ENCODE measurements at regions not wholly inside any gene's neighbourhood (a gene's known extent, or its start where the extent isn't known, plus 50 kb on each side); places are given as distances from the start of the nearest gene placed in this dataset.
A peak's percentile ranks its signal among the peaks of the same experiment; 100 is the strongest.

DNA sequence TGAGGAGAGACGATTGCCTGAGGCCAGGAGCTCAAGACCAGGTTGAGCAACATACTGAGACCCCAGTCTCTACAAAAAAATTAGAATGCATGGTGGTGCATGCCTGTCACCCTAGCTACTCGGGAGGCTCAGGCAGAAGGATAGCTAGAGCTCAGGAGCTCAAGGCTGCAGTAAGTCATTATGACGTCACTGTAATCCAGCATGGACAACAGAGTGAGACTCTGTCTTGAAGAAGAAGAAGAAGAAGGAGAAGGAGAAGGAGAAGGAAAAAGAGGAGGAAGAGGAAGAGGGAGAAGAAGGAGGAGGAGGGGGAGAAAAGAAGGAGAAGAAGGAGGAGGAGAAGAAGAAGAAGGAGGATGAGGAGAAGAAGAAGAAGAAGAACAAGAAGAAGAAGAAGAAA, 519.1 kb downstream of the CDH9 start:
- no peak overlapping the region for H3K9ac ChIP-seq (ENCODE audit: control insufficient read depth, insufficient read depth, low read length)
- FAIRE-seq: no peak
- H3K4me2 ChIP-seq (ENCODE audit: control insufficient read depth, insufficient read depth): no peak overlapping the region
- no peaks in the 10 kb centered on the region for H3K27me3 ChIP-seq (replicated peaks in 1 of 2; ENCODE audit: control insufficient read depth in 2 of 2, insufficient read depth in 2 of 2, low read length in 1 of 2)
- in situ Hi-C loops (cut with MboI) (no loop called here), intact Hi-C loops (cut with micrococcal nuclease; ENCODE audit: unreplicated experiment) (no loop called here)
- no TSS peak for BruUV-seq (replicated peaks)
- SMC1A ChIA-PET (ENCODE audit: uncharacterized antibody, unreplicated experiment): interaction anchor here (0.6 to 1.5 kb wide), 2 partner anchors 10 to 182 kb away, joined by 3 to 4 read pairs; no protein-coding TSS in a partner anchor
- ATAC-seq: no peak
- POLR2A ChIA-PET: no interaction called here
- no peaks in the 10 kb centered on the region for H3K9me3 ChIP-seq (replicated peaks; ENCODE audit: control insufficient read depth, insufficient read depth, low read length)
- no peaks in the 10 kb centered on the region for H4K20me1 ChIP-seq (ENCODE audit: control insufficient read depth, insufficient read depth)
- H3K27ac ChIP-seq (ENCODE audit: control insufficient read depth, insufficient read depth): no peak overlapping the region
- no peak overlapping the region for H2AFZ ChIP-seq (ENCODE audit: control insufficient read depth, low read depth, low read length)
- no peaks in the 10 kb centered on the region for H3K4me1 ChIP-seq (ENCODE audit: control insufficient read depth, insufficient read depth, low read length)
- 8% methylated on average over 3 of the region's 3 CpGs for WGBS (ENCODE audit: insufficient coverage, insufficient replicate concordance, low lambda C conversion rate, missing lambda C conversion rate)
- no peaks in the 10 kb centered on the region for H3K36me3 ChIP-seq (ENCODE audit: control insufficient read depth in 2 of 2, insufficient read depth in 2 of 2, low read length in 1 of 2)
- no peak overlapping the region for H3K4me3 ChIP-seq
- RAD21 ChIA-PET (ENCODE audit: unreplicated experiment): no interaction called here
- DNase-seq (ENCODE audit: low read depth, low spot score): no peak
- TF ChIP-seq ATF7 (IDR thresholded peaks at IDR 0.05; ENCODE audit: low read depth) (0 out of 2 replicates have a peak, but pooled peaks have one; percentile 21), POLR2AphosphoS5 (IDR thresholded peaks at IDR 0.05; ENCODE audit: low read length) (no peak), CEBPB (IDR thresholded peaks at IDR 0.05; ENCODE audit: borderline replicate concordance in 1 of 2, low read depth in 2 of 2, low read length in 2 of 2) (no peak)
- TF ChIP-seq, protein P1, sequence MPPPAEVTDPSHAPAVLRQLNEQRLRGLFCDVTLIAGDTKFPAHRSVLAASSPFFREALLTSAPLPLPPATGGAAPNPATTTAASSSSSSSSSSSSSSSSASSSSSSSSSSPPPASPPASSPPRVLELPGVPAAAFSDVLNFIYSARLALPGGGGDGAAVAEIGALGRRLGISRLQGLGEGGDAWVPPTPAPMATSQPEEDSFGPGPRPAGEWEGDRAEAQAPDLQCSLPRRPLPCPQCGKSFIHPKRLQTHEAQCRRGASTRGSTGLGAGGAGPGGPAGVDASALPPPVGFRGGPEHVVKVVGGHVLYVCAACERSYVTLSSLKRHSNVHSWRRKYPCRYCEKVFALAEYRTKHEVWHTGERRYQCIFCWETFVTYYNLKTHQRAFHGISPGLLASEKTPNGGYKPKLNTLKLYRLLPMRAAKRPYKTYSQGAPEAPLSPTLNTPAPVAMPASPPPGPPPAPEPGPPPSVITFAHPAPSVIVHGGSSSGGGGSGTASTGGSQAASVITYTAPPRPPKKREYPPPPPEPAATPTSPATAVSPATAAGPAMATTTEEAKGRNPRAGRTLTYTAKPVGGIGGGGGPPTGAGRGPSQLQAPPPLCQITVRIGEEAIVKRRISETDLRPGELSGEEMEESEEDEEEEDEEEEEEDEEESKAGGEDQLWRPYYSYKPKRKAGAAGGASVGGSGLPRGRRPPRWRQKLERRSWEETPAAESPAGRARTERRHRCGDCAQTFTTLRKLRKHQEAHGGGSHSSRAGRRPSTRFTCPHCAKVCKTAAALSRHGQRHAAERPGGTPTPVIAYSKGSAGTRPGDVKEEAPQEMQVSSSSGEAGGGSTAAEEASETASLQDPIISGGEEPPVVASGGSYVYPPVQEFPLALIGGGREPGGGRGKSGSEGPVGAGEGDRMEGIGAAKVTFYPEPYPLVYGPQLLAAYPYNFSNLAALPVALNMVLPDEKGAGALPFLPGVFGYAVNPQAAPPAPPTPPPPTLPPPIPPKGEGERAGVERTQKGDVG (CRISPR knock-in tag; IDR thresholded peaks at IDR 0.05): no peak
- TF ChIP-seq, protein P2, sequence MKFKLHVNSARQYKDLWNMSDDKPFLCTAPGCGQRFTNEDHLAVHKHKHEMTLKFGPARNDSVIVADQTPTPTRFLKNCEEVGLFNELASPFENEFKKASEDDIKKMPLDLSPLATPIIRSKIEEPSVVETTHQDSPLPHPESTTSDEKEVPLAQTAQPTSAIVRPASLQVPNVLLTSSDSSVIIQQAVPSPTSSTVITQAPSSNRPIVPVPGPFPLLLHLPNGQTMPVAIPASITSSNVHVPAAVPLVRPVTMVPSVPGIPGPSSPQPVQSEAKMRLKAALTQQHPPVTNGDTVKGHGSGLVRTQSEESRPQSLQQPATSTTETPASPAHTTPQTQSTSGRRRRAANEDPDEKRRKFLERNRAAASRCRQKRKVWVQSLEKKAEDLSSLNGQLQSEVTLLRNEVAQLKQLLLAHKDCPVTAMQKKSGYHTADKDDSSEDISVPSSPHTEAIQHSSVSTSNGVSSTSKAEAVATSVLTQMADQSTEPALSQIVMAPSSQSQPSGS (IDR thresholded peaks at IDR 0.05; ENCODE audit: low read length): no peak
- CTCF ChIA-PET: interaction anchor here (0.7 kb wide), 1 partner anchor 11 kb away, joined by 3 read pairs; no protein-coding TSS in a partner anchor
- no peaks in the 10 kb centered on the region for H3K79me2 ChIP-seq (ENCODE audit: control insufficient read depth, insufficient read depth, low read length)
